ENCODE measurements at regions not wholly inside any gene's neighbourhood (a gene's known extent, or its start where the extent isn't known, plus 50 kb on each side); places are given as distances from the start of the nearest gene placed in this dataset.

Small RNA genes in the stretch of these regions (small RNA-seq; reads per million reads assigned to genes)
- gene AC137761.2: 0 reads per million in 2 donors
- 0 reads per million in 2 donors for gene AC142086.2
